ENCODE measurements at regions not wholly inside any gene's neighbourhood (a gene's known extent, or its start where the extent isn't known, plus 50 kb on each side); places are given as distances from the start of the nearest gene placed in this dataset.

DNA sequence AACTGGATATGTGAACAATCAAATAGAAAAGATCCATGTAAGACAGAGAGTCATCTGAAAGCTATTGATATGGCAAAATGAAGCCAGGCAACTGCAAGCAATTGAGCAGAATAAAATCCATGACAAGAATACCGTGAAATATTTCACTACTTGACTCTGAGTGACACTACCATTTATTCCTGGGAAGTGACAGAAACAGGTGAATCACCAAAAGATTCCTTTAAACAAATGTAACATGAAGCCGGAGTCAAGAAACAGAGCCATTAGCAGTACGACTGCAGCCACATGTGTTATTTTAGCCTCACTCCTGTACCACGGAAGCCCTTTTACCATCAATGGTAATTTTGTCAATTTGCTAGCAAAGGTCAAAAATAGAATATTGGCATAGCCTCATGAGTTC, 197.7 kb upstream of the POT1 start:
- Histone ChIP-seq H3K4me1 (no peaks in the 10 kb centered on the region), H3K27me3 (replicated peaks in 1 of 7) (no peaks in the 10 kb centered on the region), H3K36me3 (no peaks in the 10 kb centered on the region), H3K9me3 (peaks cover 0 to 5% (median 0%) of the 10 kb centered on the region in 8 donors), H3K4me3 (no peak overlapping the region), H3K27ac (no peak overlapping the region)
- intact Hi-C loops (cut with DNase I; ENCODE audit: low total_unique reads): no loop called here
- TF ChIP-seq POLR2AphosphoS5 (IDR thresholded peaks at IDR 0.05) (no peak), POLR2A (IDR thresholded peaks at IDR 0.05) (no peak)
- TF ChIP-seq, protein P1, sequence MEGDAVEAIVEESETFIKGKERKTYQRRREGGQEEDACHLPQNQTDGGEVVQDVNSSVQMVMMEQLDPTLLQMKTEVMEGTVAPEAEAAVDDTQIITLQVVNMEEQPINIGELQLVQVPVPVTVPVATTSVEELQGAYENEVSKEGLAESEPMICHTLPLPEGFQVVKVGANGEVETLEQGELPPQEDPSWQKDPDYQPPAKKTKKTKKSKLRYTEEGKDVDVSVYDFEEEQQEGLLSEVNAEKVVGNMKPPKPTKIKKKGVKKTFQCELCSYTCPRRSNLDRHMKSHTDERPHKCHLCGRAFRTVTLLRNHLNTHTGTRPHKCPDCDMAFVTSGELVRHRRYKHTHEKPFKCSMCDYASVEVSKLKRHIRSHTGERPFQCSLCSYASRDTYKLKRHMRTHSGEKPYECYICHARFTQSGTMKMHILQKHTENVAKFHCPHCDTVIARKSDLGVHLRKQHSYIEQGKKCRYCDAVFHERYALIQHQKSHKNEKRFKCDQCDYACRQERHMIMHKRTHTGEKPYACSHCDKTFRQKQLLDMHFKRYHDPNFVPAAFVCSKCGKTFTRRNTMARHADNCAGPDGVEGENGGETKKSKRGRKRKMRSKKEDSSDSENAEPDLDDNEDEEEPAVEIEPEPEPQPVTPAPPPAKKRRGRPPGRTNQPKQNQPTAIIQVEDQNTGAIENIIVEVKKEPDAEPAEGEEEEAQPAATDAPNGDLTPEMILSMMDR (IDR thresholded peaks at IDR 0.05 in 8 of 11, conservative IDR thresholded peaks at IDR 0.05 in 3 of 11): no peak
- no peak for DNase-seq
- WGBS, 5 donors: 87 to 97% (median 94%) methylated on average over 4 of the region's 4 CpGs

DNA sequence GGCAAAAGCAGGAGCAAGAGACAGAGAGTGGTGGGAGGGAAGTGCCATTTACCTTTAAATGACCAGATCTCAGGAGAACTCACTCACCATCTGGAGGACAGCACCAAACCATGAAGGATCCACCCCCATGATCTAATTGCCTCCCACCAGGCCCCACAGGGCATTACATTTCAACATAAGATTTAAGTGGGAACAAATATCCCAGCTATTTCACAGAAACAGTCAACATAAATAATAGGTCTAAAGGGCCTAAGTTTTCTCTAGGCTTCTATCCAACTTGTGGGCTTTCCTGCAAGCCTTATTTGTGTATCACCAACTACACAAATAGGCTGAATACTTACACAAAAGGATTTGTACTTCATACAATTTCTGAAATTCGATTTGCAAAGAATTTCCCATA, 196.8 kb upstream of the POT1 start:
- Histone ChIP-seq H3K36me3 (no peaks in the 10 kb centered on the region), H3K4me3 (no peak overlapping the region), H3K27me3 (replicated peaks in 1 of 7) (no peaks in the 10 kb centered on the region), H3K27ac (no peak overlapping the region), H3K4me1 (no peaks in the 10 kb centered on the region), H3K9me3 (peaks cover 0 to 5% (median 0%) of the 10 kb centered on the region in 8 donors)
- TF ChIP-seq, protein P1 (IDR thresholded peaks at IDR 0.05 in 8 of 11, conservative IDR thresholded peaks at IDR 0.05 in 3 of 11): no peak
- TF ChIP-seq POLR2AphosphoS5 (IDR thresholded peaks at IDR 0.05): no peak
- TF ChIP-seq POLR2A (IDR thresholded peaks at IDR 0.05): no peak
- WGBS, 5 donors: 43 to 69% (median 49%) methylated on average over 1 of the region's 1 CpG
- intact Hi-C loops (cut with DNase I; ENCODE audit: low total_unique reads): no loop called here
- DNase-seq: no peak

DNA sequence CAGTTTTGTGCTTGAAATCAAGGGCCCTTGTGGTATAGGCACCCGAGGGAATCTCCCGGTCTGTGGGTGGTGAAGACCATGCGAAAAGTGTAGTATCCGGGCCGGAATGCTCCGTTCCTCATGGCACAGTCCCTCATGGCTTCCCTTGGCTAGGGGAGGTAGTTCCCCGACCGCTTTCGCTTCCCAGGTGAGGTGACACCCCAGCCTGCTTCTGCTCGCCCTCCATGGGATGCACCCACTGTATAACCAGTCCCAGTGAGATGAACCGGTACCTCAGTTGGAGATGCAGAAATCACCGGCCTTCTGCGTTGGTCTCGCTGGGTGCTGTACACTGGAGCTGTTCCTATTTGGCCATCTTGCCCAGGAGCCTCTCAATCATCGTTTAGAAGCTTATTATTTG, 195.7 kb upstream of the POT1 start:
- no peak overlapping the region for H3K27ac ChIP-seq
- H3K9me3 ChIP-seq: peaks cover 0 to 5% (median 0%) of the 10 kb centered on the region in 8 donors
- no peaks in the 10 kb centered on the region for H3K36me3 ChIP-seq
- TF ChIP-seq POLR2A (IDR thresholded peaks at IDR 0.05) (no peak), POLR2AphosphoS5 (IDR thresholded peaks at IDR 0.05) (no peak)
- TF ChIP-seq, protein P1 (IDR thresholded peaks at IDR 0.05 in 8 of 11, conservative IDR thresholded peaks at IDR 0.05 in 3 of 11): no peak
- H3K4me3 ChIP-seq: no peak overlapping the region
- DNase-seq: no peak
- WGBS, 5 donors: 92 to 97% (median 94%) methylated on average over 14 to 15 of the region's 15 CpGs
- intact Hi-C loops (cut with DNase I; ENCODE audit: low total_unique reads): no loop called here
- H3K4me1 ChIP-seq: no peaks in the 10 kb centered on the region
- H3K27me3 ChIP-seq (replicated peaks in 1 of 7): no peaks in the 10 kb centered on the region

DNA sequence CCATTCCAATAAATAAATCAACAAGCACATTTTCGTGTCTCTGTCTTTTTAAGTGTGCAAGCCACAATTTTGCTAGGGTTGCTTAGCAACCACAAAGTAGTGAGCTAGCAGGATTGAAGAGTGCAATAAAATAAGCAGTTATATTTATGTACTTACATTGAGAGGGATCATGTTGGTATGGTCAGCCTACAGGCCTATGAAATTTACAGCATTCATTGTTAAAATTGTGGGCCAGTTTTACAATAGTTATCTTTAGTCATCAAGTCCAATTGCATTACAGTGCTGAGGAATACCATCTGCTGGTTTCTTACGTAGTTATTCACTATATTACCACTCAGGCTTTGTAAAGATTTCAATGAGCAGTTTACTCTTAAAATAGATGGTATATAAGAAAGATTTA, 192.5 kb upstream of the POT1 start:
- no peak overlapping the region for H3K27ac ChIP-seq
- peaks cover 0 to 5% (median 0%) of the 10 kb centered on the region in 8 donors for H3K9me3 ChIP-seq
- intact Hi-C loops (cut with DNase I; ENCODE audit: low total_unique reads): no loop called here
- TF ChIP-seq POLR2AphosphoS5 (IDR thresholded peaks at IDR 0.05) (no peak), POLR2A (IDR thresholded peaks at IDR 0.05) (no peak)
- TF ChIP-seq, protein P1 (IDR thresholded peaks at IDR 0.05 in 8 of 11, conservative IDR thresholded peaks at IDR 0.05 in 3 of 11): no peak
- no peaks in the 10 kb centered on the region for H3K4me1 ChIP-seq
- no peaks in the 10 kb centered on the region for H3K36me3 ChIP-seq
- no peak for DNase-seq
- 57 to 79% (median 66%) methylated on average over 2 of the region's 2 CpGs for WGBS, 5 donors
- H3K27me3 ChIP-seq (replicated peaks in 1 of 7): no peaks in the 10 kb centered on the region
- H3K4me3 ChIP-seq: no peak overlapping the region

Measured in spleen (tissue), 11 donors.